Right forelimb (tissue), 1 donor: ENCODE measurements at regions not wholly inside any gene's neighbourhood (a gene's known extent, or its start where the extent isn't known, plus 50 kb on each side); places are given as distances from the start of the nearest gene placed in this dataset.
"Not testable (repeated sequence)": the region's sequence is repeated elsewhere in the genome, so short reads cannot be mapped to it uniquely, and the experiment has no call there.

Source experiments
- DNase-seq: peaks from one replicate; pipeline ENCODE4 v3.0.0-alpha.2; 2018

DNA sequence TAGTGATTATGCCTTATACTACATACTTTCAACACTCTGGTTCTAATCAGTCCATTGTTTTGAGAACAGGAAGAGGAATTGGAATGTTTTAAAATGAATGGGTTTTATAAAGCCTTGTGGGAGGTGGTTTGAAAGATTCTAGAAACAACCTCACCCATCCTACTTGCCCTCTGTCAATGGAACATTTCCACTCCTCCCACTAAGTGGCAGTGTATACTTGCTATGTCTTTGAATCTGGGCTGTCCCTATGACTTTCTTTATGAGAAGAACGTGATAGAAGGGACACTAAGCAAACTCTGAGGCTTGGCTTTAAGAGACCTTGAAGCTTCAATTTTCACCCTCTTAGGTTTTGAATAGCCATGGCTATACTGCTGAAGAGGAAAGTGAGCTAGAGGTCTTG lies 611.2 kb downstream of the PPP4R3C start:
- no peak for DNase-seq

DNA sequence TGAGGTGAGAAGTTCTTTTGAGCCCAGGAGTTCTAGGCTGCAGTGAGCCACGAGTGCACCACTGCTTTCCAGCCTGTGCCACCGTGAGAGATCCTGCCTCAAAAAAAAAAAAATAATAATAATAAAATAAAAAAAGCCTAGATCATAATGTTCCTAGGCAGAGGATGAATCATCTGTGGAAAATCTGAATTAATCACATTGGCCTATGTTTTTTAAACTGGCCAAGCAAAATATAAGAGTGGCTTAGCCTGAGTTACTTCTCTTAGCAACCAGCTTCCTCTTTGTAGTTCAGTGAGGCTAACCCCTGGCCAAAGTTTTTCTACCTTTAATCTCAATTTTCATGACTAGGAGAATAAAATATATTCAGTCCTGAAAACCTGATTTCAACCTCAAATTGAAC lies 614.6 kb downstream of the PPP4R3C start:
- no peak for DNase-seq

DNA sequence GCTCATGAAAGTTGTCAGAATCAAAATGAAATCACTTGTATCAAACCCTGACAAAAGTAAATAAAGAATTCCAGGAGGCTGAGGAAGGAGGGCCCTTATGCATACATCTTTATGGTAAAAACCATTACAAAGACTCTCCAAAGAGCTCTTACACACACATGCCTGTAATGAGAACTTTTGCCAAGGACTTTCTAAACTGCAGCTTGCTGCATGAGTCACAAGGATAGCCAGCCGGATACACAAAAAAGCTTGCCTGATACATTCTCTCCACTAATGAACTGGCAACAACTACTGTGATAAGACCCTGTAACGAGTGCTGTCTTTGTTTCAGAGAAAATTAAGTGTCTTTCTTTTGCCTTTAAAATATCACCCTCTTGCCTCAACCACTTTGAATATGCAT lies 618.1 kb downstream of the PPP4R3C start:
- no peak for DNase-seq

DNA sequence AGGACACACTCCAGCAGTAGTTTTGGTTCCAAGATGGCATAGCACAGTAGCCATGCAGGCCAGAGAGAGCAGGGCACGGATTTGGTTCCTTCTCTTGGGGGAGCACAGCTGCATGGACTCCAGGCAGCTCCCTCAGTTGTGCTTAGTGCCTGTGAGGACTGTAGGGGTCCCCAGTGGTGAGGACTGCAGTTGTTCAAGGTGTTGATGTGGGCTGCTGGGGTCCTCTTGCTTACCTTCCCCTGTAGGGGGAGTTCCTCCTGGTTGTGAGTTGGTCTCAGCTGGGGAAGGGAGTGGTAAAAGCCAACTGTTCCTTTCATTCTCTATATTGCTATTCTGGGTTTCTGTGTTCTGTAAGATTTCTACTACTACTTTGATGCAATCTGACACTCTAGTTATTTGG lies 606.5 kb downstream of the MAGEB5 start:
- DNase-seq, result no peak

- no peak for DNase-seq
Measured at GRCh38 chrX:26789751-26790150, 573.8 kb downstream of the MAGEB5 start.

GRCh38 chrX:26788402-26788998 lies 572.5 kb downstream of the MAGEB5 start:
- no peak for DNase-seq

- no peak for DNase-seq
Measured at GRCh38 chrX:26783512-26784225, 567.7 kb downstream of the MAGEB5 start.

DNA sequence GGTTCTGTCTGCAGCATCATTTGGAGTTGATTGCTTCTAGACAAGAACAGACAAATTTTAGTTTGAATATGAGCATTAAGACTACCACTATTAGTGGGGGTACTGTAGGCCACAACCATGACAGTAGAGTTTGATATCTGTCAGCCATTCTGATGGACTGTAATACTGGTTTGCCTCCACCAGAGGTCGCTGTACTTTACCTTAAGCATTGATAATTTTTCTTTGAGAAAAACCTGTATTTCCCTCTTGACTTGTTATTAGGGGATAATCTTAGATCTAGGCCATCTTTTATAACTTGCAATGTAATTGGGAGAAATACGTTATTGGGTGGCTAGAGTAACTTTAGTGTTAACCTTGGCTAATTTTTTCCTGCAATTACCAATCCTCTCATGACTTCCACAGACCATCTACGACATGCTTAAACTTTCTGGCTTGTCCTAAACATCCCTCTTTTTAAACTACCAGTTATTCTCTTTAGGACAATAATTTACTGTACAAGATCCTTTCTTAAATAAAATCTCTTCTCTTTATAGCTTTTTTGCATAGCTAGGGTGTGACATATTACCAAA lies 562.4 kb downstream of the MAGEB5 start:
- DNase-seq, result no peak

- no peak for DNase-seq
Measured at GRCh38 chrX:26762253-26762652, 546.3 kb downstream of the MAGEB5 start.

GRCh38 chrX:26755760-26756159 lies 539.8 kb downstream of the MAGEB5 start:
- DNase-seq, result not testable (repeated sequence)

GRCh38 chrX:26747877-26748276 lies 531.9 kb downstream of the MAGEB5 start:
- DNase-seq, result no peak

GRCh38 chrX:26722666-26723428 lies 506.9 kb downstream of the MAGEB5 start:
- no peak for DNase-seq

GRCh38 chrX:26672571-26672970 lies 456.6 kb downstream of the MAGEB5 start:
- no peak for DNase-seq

DNA sequence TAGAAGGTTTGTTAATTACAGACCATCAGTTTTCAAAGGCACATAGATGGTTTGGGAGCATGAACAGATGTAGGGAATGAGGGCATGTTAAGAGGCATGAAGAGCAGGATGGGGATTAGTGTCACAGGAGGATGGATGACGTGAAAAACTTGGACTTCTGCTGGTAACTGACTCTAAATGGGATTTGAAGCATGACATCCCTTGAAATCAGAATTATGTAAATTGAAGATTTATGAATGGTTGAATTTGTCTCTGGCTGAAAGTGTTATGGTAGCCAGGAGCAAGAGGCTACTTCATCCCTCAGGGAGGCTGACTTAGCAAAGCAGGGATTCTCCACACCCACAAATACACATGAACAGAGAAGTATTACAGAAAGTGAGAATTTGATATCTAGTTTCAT lies 454.6 kb downstream of the MAGEB5 start:
- DNase-seq, result no peak

GRCh38 chrX:26664919-26665318 lies 448.9 kb downstream of the MAGEB5 start:
- DNase-seq, result no peak

GRCh38 chrX:26653050-26653449 lies 437.1 kb downstream of the MAGEB5 start:
- DNase-seq, result no peak

DNA sequence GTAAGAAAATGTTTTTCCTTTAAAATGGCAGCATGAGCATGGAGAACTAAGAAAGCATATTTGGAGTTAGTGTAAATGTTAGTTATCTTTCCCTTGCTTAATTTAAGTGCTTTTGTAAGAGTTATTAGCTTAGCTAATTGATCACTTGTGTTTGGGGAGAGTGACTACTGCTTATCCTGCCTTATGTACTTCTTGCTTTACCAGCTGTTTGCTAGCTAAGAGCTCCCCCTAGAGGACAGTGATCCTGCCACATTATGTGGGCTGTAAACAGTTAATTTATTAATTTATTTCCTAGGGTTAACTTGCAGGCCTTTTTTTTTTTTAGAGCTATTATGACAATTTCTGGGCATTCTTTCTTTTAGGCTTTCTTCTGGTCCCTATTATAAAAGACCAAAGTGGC lies 435.8 kb downstream of the MAGEB5 start:
- DNase-seq, result no peak

GRCh38 chrX:26649534-26649933 lies 433.6 kb downstream of the MAGEB5 start:
- no peak for DNase-seq

GRCh38 chrX:26631385-26631784 lies 415.4 kb downstream of the MAGEB5 start:
- DNase-seq, result no peak

- DNase-seq, result no peak
Measured at GRCh38 chrX:26613956-26614355, 398.0 kb downstream of the MAGEB5 start.

DNA sequence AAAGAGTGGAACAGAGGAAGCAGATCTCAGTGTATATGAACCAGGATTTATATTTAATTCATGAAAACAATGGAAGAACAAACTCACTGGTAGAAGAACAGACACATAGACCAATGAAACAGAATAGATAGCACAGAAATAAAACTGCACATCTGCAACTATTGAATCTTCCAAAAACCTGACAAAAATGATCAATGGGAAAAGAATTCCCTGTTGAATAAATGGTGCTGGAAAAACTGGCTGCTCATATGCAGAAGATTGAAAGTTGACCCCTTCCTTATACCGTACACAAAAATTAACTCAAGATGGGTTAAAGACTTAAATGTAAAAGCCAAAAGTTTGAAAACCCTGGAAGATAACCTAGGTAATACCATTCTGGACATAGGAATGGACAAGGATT lies 391.0 kb downstream of the MAGEB5 start:
- no peak for DNase-seq

DNA sequence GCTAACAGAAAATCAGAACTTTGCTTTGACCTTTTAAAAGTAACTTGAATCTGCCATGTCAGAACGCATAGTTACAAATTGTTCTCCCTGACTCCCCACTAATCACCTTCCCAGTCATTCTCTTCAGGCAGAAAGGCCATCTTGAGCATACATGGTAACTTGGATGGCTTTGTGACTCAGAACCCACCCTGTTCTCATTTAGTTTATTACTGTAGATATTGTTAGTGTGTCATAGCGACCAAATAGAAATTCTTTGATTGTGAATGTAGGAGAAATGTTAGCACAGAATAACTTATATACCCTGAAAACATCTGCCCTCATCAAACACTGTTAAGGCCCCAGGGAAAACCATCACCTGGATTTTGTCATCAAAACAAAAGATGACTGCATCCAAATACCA lies 382.0 kb downstream of the MAGEB5 start:
- no peak for DNase-seq

DNA sequence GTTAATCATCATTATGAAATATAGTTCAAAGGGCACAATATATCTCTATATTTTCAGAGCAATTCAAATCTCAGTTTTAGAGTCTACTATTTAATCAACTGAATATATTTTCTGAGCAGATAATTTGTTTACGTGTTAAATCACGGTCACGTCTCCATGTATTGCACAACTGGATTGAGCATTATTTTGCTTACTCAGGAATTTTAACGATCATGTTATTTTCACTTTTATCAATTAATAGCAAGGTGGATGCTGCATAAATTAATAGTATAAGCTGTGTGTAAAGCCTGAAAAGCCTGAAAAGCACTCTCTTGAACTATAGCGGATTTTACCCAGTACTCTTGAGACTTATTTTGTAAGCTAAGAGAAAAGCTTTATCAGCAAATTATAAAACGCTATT lies 374.9 kb downstream of the MAGEB5 start:
- no peak for DNase-seq

DNA sequence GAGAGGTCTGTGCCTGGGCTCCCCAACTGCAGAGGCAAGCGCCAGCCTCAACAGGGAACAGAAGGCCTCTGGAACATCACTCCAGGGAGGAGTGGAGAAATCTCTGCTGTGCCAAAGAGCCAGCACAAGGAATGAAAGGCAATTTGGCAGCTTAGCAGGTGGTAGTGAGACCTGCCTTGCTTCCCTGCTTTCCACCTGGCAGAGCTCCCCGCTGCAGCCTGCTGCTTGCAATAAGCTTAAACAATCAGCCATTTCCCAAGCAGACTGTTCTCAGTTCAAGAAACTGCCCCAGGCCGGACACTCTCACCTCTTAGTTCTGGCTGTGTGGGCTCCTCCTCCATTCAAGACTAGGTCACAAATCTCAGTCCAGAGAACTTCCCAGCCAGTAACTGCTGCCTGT lies 370.6 kb downstream of the MAGEB5 start:
- no peak for DNase-seq
